ENCODE measurements at regions not wholly inside any gene's neighbourhood (a gene's known extent, or its start where the extent isn't known, plus 50 kb on each side); places are given as distances from the start of the nearest gene placed in this dataset.

DNA sequence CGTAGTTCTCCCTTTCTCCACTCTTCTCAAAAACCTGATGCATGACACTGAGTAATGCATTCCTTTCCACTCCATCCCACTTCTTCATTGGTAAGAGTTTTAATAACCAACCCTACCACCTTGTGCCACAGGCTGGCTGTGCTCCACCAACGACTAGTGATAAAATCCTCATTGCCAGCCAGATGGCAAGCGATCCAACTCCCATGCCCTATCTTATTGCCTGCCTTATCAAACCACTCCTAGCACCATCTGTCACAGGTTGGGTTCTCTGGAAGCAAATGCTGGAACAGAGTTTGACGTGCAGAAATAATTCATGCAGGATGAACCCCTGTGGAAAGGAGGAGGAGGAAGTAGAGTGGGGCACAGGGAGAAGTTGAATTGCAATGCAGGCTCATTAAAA is 99.5 kb downstream of the CHD9NB start:
- TF ChIP-seq CTCF (IDR thresholded peaks at IDR 0.05; ENCODE audit: insufficient read depth, low read length, poor library complexity, severe bottlenecking) (no peak), EZH2phosphoT487 (conservative IDR thresholded peaks at IDR 0.05; ENCODE audit: low read length) (no peak)

All from SU-DHL-6 (cell line).